Gastrocnemius medialis (tissue), 4 donors: ENCODE measurements at regions not wholly inside any gene's neighbourhood (a gene's known extent, or its start where the extent isn't known, plus 50 kb on each side); places are given as distances from the start of the nearest gene placed in this dataset.
"Not testable (repeated sequence)": the region's sequence is repeated elsewhere in the genome, so short reads cannot be mapped to it uniquely, and the experiment has no call there.

ENCODE experiments used
- ATAC-seq, 2 donors: fragments of 150-250 bp; one replicate each; pipeline ENCODE4 v1.9.1; 2016
- DNase-seq, 2 donors: peaks; one replicate each; pipeline ENCODE4 v3.0.0-alpha.2; 2019
- H3K27ac ChIP-seq, 4 donors: fragments of 200-600 bp; sonication (generic); 1 replicate in 1 of 4; 2 replicates in 3 of 4; pipeline ENCODE4 v1.5.1; 2016 to 2018; ENCODE audit warnings: mild to moderate bottlenecking in 2 of 4, moderate library complexity in 1 of 4
- H3K27me3 ChIP-seq, 3 donors: fragments of 200-600 bp; sonication (generic) in 2 of 3; 1 replicate in 1 of 3; 2 replicates in 2 of 3; pipeline versions ENCODE4 v1.5.1 to v1.6.0; 2016 to 2019; ENCODE audit warnings: mild to moderate bottlenecking in 1 of 3, moderate library complexity in 1 of 3
- H3K36me3 ChIP-seq, 2 donors: fragments of 200-600 bp; sonication (generic) in 1 of 2; one replicate each; pipeline ENCODE4 v1.5.1; 2017 to 2018
- H3K4me1 ChIP-seq, 2 donors: fragments of 200-600 bp; sonication (generic) in 1 of 2; one replicate each; pipeline ENCODE4 v1.5.1; 2016 to 2017; ENCODE audit warnings: mild to moderate bottlenecking in 2 of 2
- H3K4me3 ChIP-seq, 4 donors: fragments of 200-600 bp; sonication (generic) in 3 of 4; 1 replicate in 1 of 4; 2 replicates in 3 of 4; pipeline ENCODE4 v1.5.1; 2016 to 2019; ENCODE audit warnings: mild to moderate bottlenecking in 2 of 4
- H3K9me3 ChIP-seq, 3 donors: fragments of 200-600 bp; sonication (generic) in 2 of 3; 1 replicate in 1 of 3; 2 replicates in 2 of 3; pipeline ENCODE4 v1.5.1; 2016 to 2019
- POLR2A ChIP-seq, 2 donors: fragments of 450-650 bp; IDR thresholded peaks; one replicate each; pipeline ENCODE4 v1.6.1; 2017; ENCODE audit warnings: antibody characterized with exemption in 2 of 2, mild to moderate bottlenecking in 2 of 2, moderate library complexity in 2 of 2
- in situ Hi-C, 4 donors: fragments of 200-750 bp; cut with MboI; loops; one replicate each; pipeline versions ENCODE4 v1.15.0 to v1.8.0; 2017; ENCODE audit warnings: low sequenced_read_pairs in 4 of 4
- intact Hi-C: fragments of 100-400 bp; cut with DNase I; formaldehyde crosslinking; loops from one replicate; pipeline ENCODE4 v1.15.1; 2023; ENCODE audit warnings: low total_unique reads
- TF ChIP-seq, protein P1 (sequence below), 5 experiments: fragments of 450-650 bp in 3 of 5; fragments of 200-600 bp in 2 of 5; sonication (generic) in 2 of 5; IDR thresholded peaks in 4 of 5; conservative IDR thresholded peaks in 1 of 5; 1 replicate in 4 of 5; 2 replicates in 1 of 5; pipeline ENCODE4 v1.5.1; 2016 to 2019; ENCODE audit warnings: antibody characterized with exemption in 5 of 5, mild to moderate bottlenecking in 3 of 5, moderate library complexity in 3 of 5

DNA sequence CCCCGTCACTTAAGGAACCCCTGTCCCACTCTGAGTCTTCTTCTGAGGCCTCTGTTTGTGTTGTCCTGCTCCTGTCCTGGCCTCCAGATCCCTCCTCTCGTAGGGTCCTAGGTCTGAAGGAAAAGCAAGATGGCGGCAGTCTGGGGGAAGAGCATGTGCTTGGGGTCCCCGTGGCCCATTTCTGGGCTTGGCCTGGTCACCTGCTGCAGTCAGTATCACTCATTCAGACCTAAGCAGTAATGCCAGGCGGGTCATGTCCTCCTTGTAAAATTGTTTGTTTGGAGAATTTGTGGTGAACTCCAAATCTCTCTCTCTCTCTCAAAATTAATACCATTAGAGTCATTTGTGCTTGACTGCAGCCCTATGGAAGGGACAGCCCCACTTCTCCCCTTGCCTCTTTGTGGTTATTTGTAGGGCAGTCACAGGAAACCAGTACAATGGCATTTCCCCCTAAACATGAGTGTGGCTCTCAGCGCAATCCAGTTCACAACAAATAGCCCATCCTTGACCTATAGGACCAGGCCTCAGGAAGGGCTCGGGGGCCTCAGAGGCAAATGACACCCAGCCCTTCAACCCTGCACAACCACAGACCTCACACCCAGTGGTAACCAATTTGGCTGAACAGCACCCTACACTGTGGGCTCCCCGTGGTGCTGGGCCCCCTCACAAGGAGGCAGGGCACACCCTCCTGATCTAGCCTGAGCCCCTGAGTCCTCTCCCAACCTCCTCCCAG lies 173.5 kb downstream of the OR4M2 start:
- intact Hi-C loops (no loop called here), in situ Hi-C loops (no loop called here)
- Histone ChIP-seq H3K4me1 (no peaks in the 10 kb centered on the region), H3K27me3 (no peaks in the 10 kb centered on the region), H3K9me3 (no peaks in the 10 kb centered on the region), H3K4me3 (no peak overlapping the region), H3K36me3 (no peaks in the 10 kb centered on the region), H3K27ac (no peak overlapping the region)
- DNase-seq = no peak
- TF ChIP-seq, protein P1, sequence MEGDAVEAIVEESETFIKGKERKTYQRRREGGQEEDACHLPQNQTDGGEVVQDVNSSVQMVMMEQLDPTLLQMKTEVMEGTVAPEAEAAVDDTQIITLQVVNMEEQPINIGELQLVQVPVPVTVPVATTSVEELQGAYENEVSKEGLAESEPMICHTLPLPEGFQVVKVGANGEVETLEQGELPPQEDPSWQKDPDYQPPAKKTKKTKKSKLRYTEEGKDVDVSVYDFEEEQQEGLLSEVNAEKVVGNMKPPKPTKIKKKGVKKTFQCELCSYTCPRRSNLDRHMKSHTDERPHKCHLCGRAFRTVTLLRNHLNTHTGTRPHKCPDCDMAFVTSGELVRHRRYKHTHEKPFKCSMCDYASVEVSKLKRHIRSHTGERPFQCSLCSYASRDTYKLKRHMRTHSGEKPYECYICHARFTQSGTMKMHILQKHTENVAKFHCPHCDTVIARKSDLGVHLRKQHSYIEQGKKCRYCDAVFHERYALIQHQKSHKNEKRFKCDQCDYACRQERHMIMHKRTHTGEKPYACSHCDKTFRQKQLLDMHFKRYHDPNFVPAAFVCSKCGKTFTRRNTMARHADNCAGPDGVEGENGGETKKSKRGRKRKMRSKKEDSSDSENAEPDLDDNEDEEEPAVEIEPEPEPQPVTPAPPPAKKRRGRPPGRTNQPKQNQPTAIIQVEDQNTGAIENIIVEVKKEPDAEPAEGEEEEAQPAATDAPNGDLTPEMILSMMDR (IDR thresholded peaks at IDR 0.05 in 4 of 5, conservative IDR thresholded peaks at IDR 0.05 in 1 of 5) = no peak
- no peak for TF ChIP-seq POLR2A (IDR thresholded peaks at IDR 0.05)
- no peak for ATAC-seq

DNA sequence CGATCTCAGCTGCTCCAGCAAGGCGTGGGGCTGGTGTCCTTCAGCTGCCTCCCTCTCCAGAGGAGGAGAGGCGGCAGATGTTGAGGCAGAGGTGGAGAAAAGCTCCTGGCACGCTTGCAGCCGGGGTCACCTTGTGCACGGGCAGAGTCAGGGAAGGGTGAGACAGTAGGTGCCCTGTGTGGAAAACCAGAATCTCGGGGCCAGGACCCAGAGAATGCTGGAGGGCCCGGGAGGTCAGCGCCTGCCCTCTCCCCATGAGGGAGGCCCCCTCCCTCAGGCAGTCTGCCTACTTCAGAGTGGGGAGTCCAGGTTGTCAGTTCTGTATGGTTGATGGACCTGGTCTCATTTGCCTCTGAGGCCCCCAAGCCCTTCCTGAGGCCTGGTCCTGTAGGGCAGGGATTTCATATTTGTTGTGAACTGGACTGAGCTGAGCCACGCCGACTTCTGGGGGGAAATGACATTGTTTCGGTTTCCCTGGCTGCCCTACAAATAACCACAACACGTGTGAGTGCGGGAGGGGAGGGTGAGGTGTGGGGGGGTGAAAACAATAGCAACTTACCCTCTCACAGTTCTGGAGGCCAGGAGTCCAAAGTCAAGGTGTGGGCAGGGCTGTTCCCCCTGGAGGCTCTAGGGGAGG lies 174.2 kb downstream of the OR4M2 start:
- ATAC-seq, H3K4me3 ChIP-seq, H3K36me3 ChIP-seq, in situ Hi-C loops, H3K27ac ChIP-seq, intact Hi-C loops, H3K4me1 ChIP-seq, H3K9me3 ChIP-seq, DNase-seq, H3K27me3 ChIP-seq: not testable (repeated sequence)

DNA sequence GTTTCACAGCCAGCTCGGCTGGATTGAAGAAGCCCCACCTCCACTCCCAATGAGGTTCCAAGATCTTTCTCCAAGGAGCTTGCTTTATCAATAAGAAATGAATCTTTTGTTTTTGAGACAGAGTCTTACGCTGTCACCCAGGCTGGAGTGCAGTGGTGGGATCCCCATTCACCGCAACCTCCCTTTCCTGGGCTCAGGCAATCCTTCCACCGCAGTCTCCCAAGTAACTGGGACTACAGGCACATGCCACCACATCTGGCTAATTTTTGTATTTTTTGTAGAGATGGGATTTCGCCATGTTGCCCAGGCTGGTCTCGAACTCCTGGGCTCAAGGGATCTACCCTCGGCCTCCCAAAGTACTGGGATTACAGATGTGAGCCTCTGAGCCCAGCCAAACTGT lies 175.3 kb downstream of the OR4M2 start:
- H3K9me3 ChIP-seq, H3K4me1 ChIP-seq, ATAC-seq, H3K27ac ChIP-seq, DNase-seq, in situ Hi-C loops, H3K4me3 ChIP-seq, H3K36me3 ChIP-seq, H3K27me3 ChIP-seq, intact Hi-C loops: not testable (repeated sequence)

DNA sequence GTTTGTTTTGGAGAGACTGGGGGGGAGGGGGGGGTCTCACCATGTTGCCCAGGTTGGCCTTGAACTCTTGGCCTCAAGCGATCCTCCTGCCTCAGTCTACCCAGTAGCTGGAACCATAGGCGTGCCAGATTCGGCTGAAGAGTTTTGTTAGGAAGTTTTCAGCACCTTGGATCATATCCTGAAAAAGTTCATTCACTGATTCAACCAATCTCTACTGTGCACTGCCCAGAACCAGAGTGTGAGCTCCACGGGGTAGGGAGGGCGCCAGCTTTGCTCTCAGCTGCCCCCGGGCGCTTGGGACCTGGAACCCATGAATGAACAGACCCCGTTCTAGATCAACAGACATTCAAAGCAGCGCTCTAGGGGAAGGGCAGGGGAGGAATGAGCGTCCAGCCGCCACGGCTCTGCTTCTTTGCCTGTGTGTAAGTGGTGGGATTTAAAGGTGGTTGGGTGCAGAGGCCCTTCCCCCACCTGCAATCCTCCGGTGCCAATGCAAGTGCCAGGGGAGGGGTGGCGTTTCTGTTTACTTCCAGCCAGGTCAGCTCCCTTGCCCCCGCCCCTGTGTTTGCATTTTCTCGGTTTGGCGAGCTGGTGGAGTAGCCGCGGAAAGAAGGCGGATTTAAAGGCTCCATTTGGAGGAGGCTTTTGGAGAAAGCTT lies 176.2 kb downstream of the OR4M2 start:
- intact Hi-C loops, H3K4me3 ChIP-seq, DNase-seq, H3K27me3 ChIP-seq, ATAC-seq, H3K27ac ChIP-seq, H3K36me3 ChIP-seq, in situ Hi-C loops, H3K9me3 ChIP-seq, H3K4me1 ChIP-seq: not testable (repeated sequence)

DNA sequence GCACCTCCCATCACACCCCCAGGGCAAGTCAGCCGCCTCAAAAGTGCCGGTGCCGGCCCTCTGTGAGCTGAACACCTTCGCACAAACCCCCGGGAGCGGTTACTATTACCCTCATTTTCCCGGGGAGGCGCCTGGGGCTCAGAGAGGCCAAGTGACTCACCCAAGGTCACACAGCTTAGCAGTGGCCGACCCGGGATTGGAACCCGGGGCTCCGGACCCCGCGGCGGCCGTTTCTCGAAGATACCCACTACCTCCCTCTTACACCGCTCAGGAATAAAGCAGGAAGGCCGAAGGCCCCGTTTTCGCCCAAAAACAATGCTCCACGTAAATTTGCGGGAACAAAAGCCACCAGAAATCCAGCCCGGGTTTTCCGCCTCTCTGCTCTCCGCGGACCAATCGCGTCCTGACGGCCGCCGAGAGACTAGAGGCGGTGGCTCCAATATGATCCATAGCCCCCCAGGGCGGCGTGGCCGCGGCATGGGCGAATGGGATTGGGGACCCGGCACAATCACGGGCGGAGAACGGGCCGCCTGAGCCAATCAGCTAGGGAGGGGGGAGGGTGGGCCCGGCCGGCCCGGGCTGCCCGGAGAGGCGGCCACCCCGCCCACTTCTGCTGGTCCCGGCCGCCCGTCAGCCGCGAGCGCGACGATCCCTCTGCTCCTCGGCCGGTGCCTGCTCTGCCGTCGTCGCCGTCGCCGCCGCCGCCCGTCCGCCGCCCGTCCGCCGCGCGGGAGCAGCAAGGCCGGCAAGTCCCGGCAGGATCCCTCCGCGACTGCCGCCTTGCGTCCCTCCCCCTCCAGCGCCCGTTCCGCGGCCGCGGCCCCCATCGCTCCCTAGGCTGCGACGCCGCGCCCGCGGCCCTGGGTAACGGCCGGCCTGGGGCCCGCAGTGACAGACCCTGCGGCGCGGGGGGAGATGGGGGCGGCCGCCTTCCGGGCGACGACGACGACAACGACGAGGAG lies 177.0 kb downstream of the OR4M2 start:
- in situ Hi-C loops (no loop called here), intact Hi-C loops (no loop called here)
- no peak for DNase-seq

More for the DNA sequence above, 177.0 kb downstream of the OR4M2 start:
- Histone ChIP-seq H3K9me3 (no peaks in the 10 kb centered on the region), H3K27me3 (no peaks in the 10 kb centered on the region), H3K4me3 (no peak overlapping the region), H3K36me3 (no peaks in the 10 kb centered on the region), H3K27ac (no peak overlapping the region), H3K4me1 (no peaks in the 10 kb centered on the region)
- TF ChIP-seq, protein P1 (IDR thresholded peaks at IDR 0.05 in 4 of 5, conservative IDR thresholded peaks at IDR 0.05 in 1 of 5) = no peak
- no peak for TF ChIP-seq POLR2A (IDR thresholded peaks at IDR 0.05)
- no peak for ATAC-seq
